Esophagus squamous epithelium (tissue), 5 donors: ENCODE measurements at regions not wholly inside any gene's neighbourhood (a gene's known extent, or its start where the extent isn't known, plus 50 kb on each side); places are given as distances from the start of the nearest gene placed in this dataset.

Experiments used
- DNase-seq: peaks from one replicate; lab custom pipeline; 2025; lab: John Stamatoyannopoulos, UW
- H3K27ac ChIP-seq, 4 donors: fragments of 200-600 bp; sonication (generic); one replicate each; pipeline ENCODE4 v1.5.1; 2016 to 2019; ENCODE audit warnings: mild to moderate bottlenecking in 1 of 4
- H3K27me3 ChIP-seq, 4 donors: fragments of 200-600 bp; sonication (generic); 1 replicate in 3 of 4; 2 replicates in 1 of 4; pipeline versions ENCODE4 v1.5.1 to v1.6.0; 2017 to 2021; ENCODE audit warnings: antibody characterized with exemption in 1 of 4
- H3K36me3 ChIP-seq, 3 donors: fragments of 200-600 bp; sonication (generic); one replicate each; pipeline ENCODE4 v1.5.1; 2016 to 2019
- H3K4me1 ChIP-seq, 3 donors: fragments of 200-600 bp; sonication (generic); one replicate each; pipeline ENCODE4 v1.5.1; 2017 to 2019
- H3K4me3 ChIP-seq, 4 donors: fragments of 200-600 bp; sonication (generic); 1 replicate in 3 of 4; 2 replicates in 1 of 4; pipeline ENCODE4 v1.5.1; 2016 to 2019; ENCODE audit warnings: mild to moderate bottlenecking in 2 of 4, moderate library complexity in 1 of 4
- H3K9me3 ChIP-seq, 3 donors: fragments of 200-600 bp; sonication (generic); one replicate each; pipeline ENCODE4 v1.5.1; 2016 to 2019
- POLR2A ChIP-seq, 4 donors: fragments of 450-650 bp; IDR thresholded peaks; one replicate each; pipeline ENCODE4 v1.6.1; 2017; ENCODE audit warnings: antibody characterized with exemption in 4 of 4, mild to moderate bottlenecking in 4 of 4, moderate library complexity in 3 of 4
- WGBS, 2 donors: methylation state at CpG; one replicate each; pipeline ENCODE4 v1.1.5; 2018; 5-methylcytosine and 5-hydroxymethylcytosine counted together
- intact Hi-C: fragments of 100-400 bp; cut with DNase I; formaldehyde crosslinking; loops from one replicate; pipeline ENCODE4 v1.15.0; 2022
- TF ChIP-seq, protein P1 (sequence below), 6 experiments: fragments of 450-650 bp in 4 of 6; fragments of 200-600 bp in 2 of 6; sonication (generic) in 2 of 6; IDR thresholded peaks; one replicate each; pipeline ENCODE4 v1.5.1; 2016 to 2019; ENCODE audit warnings: antibody characterized with exemption in 6 of 6, mild to moderate bottlenecking in 4 of 6, moderate library complexity in 4 of 6
- donor health status: DM: yes; HTN: yes; CAD: no.

DNA sequence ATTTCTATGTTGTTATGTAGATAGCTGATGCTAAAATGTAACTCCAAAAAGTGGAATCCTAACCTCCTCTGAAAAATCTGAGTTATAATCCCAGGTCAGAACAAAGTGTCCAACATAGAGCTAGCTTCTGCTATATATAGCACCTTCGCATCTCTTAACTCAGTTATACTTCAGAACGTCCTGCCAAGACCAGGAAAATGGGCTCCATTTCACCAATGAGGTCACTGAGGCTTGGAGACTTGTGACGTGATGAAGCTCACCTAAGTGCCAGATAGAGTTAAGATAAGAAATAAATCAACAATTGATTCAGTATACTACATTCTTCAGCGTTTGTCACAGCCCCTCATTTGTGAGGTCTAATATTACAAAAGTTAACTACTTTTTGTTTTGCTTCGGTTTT, 88.8 kb downstream of the KCTD12 start:
- no peaks in the 10 kb centered on the region for H3K9me3 ChIP-seq
- H3K27ac ChIP-seq, result no peak overlapping the region
- no peak for DNase-seq
- H3K4me1 ChIP-seq, result no peaks in the 10 kb centered on the region
- H3K36me3 ChIP-seq, result no peaks in the 10 kb centered on the region
- 55 to 77% methylated on average over 5 of the region's 5 CpGs for WGBS, 2 donors
- TF ChIP-seq, protein P1, sequence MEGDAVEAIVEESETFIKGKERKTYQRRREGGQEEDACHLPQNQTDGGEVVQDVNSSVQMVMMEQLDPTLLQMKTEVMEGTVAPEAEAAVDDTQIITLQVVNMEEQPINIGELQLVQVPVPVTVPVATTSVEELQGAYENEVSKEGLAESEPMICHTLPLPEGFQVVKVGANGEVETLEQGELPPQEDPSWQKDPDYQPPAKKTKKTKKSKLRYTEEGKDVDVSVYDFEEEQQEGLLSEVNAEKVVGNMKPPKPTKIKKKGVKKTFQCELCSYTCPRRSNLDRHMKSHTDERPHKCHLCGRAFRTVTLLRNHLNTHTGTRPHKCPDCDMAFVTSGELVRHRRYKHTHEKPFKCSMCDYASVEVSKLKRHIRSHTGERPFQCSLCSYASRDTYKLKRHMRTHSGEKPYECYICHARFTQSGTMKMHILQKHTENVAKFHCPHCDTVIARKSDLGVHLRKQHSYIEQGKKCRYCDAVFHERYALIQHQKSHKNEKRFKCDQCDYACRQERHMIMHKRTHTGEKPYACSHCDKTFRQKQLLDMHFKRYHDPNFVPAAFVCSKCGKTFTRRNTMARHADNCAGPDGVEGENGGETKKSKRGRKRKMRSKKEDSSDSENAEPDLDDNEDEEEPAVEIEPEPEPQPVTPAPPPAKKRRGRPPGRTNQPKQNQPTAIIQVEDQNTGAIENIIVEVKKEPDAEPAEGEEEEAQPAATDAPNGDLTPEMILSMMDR (IDR thresholded peaks at IDR 0.05), result no peak
- H3K4me3 ChIP-seq, result no peak overlapping the region
- intact Hi-C loops, result no loop called here
- H3K27me3 ChIP-seq, result no peaks in the 10 kb centered on the region

DNA sequence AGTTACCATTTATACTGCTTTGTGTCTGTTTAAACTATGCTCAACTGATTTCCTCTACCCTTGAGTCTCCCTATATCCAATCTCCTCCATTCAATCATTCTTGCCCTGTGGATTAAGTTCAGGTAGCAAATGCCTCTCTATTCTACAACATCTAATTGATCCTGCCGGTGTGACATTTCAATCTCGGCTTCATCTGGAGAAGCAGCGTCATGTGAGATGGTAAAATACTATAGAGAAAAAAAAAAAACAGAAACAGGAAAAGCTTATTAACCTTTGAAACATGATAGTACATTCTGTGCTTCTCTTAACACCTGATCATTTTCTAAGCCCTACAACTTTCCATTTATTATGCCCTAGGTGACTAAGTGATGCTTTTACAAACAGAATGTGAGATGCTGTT, 89.4 kb downstream of the KCTD12 start:
- intact Hi-C loops, result no loop called here
- Histone ChIP-seq H3K27me3 (no peaks in the 10 kb centered on the region), H3K36me3 (no peaks in the 10 kb centered on the region), H3K4me3 (no peak overlapping the region), H3K4me1 (no peaks in the 10 kb centered on the region), H3K9me3 (no peaks in the 10 kb centered on the region), H3K27ac (no peak overlapping the region)
- DNase-seq, result no peak
- WGBS, 2 donors, result 88 to 94% methylated on average over 3 of the region's 3 CpGs
- no peak for TF ChIP-seq POLR2A (IDR thresholded peaks at IDR 0.05)
- TF ChIP-seq, protein P1 (IDR thresholded peaks at IDR 0.05), result no peak

DNA sequence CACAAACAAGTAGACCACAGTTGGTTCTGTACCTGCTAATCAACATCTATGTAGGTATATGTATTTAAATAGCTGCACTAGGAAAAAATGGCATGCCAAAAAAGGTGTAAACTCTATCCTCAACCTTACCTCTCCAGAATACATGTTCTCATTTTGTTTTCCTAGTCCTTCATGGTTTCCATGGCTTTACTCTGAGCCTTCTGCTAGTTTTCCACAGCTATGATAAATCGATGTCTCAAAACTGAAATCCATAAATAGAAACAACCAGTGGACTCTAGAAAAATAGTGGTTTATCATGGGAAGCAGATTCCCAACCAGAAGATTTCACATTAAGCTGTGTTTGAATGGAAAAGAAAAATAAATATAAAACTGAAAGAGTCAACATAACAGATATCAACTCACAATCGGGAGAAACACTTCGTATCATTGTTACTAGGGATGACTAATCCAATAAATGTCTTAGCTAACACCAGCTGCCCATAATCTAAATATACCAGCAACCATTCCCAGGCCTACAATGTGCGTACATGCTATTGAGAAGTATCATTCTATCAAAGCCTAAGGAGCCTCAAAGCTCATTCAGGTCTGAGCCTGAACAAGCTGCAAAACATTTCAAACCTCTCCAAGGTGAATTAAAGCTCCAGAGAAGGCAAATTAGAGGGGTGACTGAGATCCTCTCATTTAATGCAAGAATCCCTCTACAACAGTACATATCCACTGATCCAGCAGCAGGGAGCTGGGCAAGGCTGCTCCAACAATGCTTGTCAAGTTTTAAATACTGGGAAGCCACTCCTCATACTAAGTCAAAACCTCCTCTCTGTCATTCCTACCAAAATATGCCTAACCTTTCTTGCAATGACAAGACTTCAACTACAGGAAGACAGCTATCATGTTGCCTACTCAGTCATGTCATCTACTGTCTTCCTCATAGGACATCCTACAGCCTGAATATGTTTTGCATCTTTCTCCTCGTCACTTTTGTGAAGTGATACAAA, 90.2 kb downstream of the KCTD12 start:
- DNase-seq, result no peak
- intact Hi-C loops, result no loop called here
- H3K9me3 ChIP-seq, result no peaks in the 10 kb centered on the region
- TF ChIP-seq, protein P1 (IDR thresholded peaks at IDR 0.05), result no peak
- no peak for TF ChIP-seq POLR2A (IDR thresholded peaks at IDR 0.05)
- no peak overlapping the region for H3K4me3 ChIP-seq
- no peaks in the 10 kb centered on the region for H3K36me3 ChIP-seq
- H3K27ac ChIP-seq, result no peak overlapping the region
- no peaks in the 10 kb centered on the region for H3K27me3 ChIP-seq
- WGBS, 2 donors, result 67 to 69% methylated on average over 5 of the region's 5 CpGs
- H3K4me1 ChIP-seq, result peaks cover 0 to under 1% (median 0%) of the 10 kb centered on the region in 3 donors

DNA sequence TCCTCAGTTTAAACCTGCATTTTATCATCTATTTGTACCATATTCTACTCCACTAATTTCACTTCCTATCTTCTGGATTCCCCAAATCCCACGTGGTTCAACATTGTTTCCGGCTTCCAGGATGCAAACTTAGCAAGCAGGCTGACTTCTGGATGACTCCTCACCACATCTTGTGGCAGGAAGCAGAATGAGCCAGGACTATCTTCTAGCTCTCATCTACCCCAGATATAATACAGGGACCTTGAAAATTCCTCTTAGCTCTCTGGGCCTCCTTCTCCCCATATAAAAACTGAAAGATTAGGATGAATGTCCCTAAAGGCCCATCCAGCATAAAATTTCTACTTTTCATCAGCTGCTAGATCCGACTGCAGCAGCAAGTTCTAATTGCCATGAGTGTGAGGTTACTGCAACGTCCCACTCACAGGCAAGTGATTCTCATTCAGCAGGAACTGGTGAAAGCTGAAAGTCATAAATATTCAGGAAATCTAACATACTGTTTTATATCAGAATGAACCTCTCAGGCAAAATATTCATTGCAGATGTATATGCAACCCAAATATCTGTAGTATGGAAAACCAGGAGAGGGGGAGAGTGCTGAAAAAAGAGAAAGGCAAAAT, 93.4 kb downstream of the KCTD12 start:
- TF ChIP-seq, protein P1 (IDR thresholded peaks at IDR 0.05), result no peak
- no peak for TF ChIP-seq POLR2A (IDR thresholded peaks at IDR 0.05)
- Histone ChIP-seq H3K9me3 (no peaks in the 10 kb centered on the region), H3K27me3 (no peaks in the 10 kb centered on the region), H3K4me1 (peaks cover 0 to 3% (median 0%) of the 10 kb centered on the region in 3 donors), H3K27ac (peak overlapping the region in 1 of 4 donors; percentile 21), H3K4me3 (no peak overlapping the region), H3K36me3 (no peaks in the 10 kb centered on the region)
- 43% methylated on average over 4 of the region's 4 CpGs for WGBS, 2 donors
- intact Hi-C loops, result no loop called here
- no peak for DNase-seq
